ENCODE measurements at regions not wholly inside any gene's neighbourhood (a gene's known extent, or its start where the extent isn't known, plus 50 kb on each side); places are given as distances from the start of the nearest gene placed in this dataset.
A peak's percentile ranks its signal among the peaks of the same experiment; 100 is the strongest.

DNA sequence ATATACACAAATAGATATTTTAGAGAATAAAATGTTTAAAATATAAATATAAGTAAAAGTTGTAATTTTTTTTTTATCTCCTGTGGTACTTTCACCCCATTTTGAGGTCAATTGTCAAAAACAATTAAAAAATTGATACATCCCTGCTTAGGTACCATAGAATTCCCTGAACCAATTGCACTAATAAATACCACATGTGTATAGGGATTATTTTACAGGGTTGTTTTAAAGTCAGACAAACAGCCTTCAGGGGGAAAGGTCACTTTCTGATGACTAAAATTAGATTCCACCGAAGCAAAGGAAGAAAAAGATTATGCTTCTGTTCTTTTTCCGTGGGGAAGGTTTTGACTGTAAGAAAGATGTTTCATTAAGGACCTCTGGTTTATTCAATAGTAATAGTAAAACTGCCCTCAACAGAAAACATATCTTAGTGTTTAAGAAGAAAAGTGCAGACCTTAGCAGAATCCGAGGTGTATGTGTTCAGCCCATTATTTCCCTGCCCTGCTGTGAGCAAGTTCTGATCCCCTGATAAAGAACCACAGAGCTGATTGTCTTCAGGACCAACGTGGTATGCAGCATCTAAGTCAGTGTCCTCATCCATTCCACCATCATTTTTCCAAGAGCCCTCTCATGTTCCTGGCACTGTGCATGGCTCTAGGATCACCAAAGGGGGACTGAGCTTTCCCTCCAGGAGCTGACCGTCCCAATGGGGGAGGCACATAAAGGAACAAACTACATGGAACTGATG is 132.9 kb upstream of the IL12A start:
- DNase-seq (ENCODE audit: low read depth, low spot score), result no peak

DNA sequence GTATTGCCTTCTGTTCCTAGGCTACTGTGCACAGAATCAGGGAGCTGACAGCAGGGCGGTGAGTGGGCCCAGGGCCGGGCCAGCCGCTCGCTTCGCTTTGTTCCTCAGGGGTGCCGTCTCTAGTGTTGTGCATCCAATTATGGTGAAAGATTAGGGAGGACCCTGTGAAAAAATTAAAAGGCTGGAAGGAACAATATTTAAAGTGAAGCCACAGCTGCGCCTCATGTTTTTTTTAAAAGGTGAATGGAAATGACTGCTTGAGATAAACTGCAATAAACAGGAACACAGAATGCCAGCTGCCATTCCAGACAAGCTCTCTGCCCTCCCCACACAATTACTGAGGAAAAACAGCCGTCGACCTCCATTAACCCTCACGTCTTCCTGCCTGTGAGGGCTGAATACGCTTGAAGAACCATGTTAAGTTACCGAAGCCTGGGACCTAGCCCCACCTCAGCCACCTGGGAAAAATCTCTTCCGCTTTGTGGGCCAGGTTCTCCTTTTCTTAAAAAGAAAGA is 132.0 kb upstream of the IL12A start:
- DNase-seq (ENCODE audit: low read depth, low spot score), result peak; percentile 70

DNA sequence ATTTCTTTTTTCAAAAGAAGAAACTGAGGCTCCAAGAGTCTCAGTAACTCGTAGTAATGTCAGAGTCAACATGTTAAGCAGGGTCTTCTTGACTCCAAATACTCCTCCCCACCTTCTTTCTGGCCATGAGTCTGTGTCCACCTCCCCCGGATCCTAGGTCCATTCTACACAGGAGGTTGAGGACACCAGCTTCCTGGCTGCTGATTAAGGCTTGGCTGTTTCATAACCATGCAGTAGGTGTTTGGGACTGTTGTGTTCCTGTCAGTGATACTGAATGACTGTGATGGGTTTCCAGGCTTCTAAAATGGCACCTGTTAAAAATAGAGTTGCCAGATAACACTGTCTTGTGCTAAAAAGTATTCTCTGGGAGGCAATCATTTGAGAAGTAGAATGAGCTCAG is 130.8 kb upstream of the IL12A start:
- no peak for DNase-seq (ENCODE audit: low read depth, low spot score)

DNA sequence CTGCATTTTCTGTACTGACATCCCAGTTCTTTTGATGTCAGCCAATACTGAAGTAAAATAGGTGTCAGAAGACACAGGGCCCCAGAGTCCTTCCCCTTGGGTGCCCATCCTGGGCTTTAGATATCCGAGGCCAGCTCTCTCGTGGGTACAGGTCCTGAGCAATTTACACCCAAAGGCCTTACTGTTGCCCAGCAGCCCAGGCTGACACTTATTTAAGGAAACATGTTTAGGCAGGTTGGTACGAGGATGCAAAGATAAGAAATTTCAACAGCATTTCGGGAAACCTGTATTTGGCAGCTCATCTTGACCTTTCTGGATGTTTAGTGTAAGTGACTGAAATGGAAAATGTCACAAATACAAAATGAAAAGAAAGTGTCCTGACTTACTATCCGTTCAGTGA is 130.0 kb upstream of the IL12A start:
- DNase-seq (ENCODE audit: low read depth, low spot score), result no peak

DNA sequence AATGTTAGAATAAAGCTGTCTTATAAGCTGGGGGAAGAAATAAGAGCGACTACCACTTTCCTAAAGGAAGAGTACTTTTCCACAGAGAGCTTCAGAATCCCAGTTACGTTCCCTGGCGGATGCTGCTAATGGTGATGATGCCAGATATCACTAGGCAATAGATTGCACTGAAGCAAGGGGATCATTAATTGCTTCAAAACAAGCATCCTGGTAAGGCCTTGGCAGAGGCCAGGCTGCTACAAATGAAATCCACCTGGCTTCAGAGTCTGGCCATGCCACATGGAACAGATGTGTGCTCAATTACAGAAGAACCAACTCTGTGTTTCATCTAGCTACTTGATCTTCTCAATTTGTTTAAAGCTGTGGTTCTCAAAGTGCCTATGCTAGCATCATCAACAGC is 129.2 kb upstream of the IL12A start:
- DNase-seq (ENCODE audit: low read depth, low spot score), result no peak

DNA sequence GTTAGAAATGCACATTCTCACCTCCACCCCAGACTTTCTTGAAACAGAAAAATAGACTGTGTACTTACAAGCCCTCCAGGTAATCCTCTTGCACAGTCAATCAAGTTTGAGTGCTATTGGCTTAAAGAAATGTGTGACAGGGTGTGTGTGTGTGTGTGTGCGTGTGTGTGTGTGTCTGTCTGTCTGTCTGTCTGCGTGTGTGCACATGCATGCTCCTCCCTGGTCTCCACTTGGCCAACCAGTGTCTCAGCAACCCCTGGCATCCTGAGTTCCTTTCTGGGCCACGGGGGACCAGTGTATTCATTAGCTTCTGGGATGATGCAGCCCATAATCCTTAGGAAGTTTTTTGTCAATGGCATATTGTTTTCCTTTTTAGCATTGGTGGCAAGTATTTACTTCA is 128.8 kb upstream of the IL12A start:
- DNase-seq (ENCODE audit: low read depth, low spot score), result no peak

DNA sequence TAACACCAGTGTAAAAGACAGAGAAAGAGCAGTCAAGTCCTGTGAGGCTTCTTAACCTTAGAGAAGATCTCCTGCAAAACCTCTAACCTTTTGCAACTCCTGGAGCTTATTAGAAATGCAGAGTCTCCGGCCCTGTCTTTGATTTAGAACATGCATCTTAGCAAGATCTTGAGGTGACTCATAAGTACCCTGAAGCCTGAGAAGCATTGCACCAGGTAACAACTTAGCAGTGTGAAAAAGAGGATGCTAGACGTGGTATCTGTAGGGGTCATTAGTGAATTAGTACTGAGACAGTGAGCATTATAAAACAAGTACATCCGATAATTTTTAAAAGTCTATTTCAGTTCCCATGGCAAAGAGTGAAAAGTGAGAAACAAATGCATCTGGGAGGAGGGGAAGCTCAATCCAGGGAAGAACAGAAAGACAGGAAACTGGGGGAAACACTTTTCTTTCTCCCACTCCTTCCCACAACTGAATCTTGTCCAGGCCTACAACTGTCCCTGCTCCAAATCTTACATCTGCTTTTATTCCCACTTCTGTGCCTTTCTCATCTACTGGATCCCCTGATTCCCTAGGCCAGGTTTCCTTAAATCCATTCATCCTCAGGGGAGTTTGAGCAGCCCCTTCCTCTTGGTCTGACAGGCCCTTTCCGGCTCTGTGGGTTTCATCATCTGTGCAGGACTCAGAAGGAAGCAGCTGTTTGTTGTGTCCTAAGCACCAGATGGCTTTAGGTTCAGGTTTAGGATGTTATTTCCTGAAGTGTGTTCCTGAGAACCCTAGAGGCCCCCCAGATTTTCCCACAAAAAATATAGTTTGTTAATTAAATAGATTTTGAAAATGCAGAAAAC is 128.1 kb upstream of the IL12A start:
- DNase-seq (ENCODE audit: low read depth, low spot score), result peak; percentile 64

DNA sequence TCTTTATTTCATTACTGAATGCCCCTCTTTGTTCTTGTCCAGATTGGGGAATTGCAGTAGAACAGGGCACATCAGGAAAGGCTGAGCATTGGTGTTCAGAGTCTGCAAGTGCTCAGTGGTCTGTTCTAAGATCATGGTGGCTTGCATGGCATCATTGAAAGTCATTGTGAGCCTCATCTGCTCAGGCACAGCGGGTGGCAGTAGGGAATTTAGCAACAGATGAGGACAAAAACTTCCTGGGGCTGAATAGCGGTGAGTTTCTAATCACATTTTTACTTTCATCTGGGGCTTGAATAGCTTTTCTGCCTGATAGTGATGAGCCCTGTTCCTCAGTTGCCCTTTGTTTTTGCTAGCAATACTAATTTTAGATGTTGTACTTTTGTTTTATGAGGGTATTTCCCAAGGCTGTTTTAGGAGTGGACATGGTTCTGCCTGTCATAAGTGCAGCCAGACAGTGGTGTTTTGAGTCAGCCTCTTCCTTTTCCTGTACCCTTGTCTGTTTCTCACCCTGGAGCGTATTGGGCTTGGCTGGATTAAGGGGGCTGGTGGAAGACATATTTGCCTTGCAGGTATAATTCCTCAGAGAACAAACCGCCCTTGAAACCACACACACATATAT is 127.2 kb upstream of the IL12A start:
- DNase-seq (ENCODE audit: low read depth, low spot score), result no peak

DNA sequence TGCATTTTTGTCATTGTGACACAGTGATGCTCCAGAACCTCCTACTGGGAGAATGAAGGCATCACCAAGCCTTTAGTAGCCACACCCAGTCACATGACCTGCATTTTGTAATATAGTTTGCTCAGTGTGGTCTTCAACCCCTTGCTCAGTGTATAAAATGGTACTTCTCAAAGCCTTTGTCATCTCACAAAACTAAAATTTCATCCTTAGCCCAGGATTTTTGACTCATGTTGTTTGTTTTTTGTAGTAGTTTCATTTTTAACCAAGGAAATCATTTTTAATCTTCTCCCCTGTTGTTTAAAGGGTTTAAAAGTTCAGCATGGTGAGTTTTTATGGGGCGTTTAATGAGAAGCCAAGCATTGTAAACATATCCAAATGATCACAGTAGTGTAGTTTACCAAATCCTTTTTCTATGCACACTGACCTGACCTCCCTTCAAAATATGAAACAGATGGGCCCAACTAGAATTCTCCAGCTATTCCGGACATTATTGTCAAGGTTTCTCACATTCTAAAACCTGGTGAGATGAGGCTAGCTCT is 123.5 kb upstream of the IL12A start:
- no peak for DNase-seq (ENCODE audit: low read depth, low spot score)

DNA sequence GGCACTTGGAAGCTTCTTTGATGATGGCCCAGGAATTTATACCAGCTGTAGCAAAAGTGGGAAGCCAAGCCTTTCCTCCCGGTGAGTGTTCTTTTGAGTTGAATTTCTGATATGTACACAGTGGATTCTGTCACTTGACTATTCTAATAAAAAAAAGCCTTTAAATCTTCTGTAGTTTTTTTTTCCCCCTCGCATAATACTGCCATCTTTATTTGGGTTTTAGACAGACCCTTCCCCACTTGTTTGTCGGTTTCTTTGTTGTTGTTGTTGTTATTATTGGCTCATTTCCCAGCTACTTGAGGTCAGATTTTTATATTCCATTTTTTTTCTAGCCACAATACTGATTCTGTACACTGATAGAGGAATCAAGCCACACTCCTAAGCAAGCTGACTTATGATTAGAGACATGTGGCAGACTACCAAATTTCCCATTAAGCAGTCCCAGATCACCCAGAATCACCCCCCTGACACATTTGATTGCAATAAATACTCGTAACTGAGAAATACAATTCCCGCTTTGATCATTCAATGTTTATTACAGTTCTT is 122.4 kb upstream of the IL12A start:
- no peak for DNase-seq (ENCODE audit: low read depth, low spot score)

DNA sequence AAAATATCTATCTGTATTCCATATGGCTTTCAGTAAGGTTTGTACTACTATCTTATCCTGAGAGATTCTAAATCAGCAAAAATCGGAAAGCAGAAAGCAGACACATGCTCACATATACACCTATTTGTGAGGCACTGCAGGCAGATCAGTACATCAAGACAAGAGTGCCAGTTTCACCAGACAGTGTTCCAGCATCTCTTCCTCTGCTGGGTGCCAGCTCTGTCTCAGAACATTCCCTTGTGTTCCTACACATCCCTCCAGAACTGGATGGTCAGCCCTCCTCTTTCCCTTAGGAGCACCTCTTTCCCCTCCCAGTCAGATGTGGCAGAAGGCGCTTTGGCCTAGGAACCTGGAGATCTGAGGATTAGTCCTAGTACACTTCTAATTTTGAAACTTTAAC is 121.3 kb upstream of the IL12A start:
- no peak for DNase-seq (ENCODE audit: low read depth, low spot score)

DNA sequence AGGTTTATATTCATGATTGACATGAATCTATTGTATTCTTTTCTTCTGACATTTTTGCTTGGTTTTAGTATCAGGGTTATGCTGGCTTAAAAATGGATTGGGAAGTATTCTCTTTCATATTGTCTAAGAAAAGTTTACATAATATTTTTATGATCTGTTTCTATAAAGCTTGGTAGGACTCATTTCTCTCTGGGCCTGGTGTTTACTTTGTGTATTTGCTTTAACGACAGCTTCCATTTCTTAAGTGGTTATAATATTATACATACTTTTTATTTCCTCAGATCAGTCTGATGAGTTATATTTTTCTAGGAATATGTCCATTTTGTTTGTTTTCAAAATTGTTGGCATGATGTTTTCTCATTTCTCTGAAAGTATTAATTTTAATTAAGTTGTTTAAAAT is 117.9 kb upstream of the IL12A start:
- no peak for DNase-seq (ENCODE audit: low read depth, low spot score)

DNA sequence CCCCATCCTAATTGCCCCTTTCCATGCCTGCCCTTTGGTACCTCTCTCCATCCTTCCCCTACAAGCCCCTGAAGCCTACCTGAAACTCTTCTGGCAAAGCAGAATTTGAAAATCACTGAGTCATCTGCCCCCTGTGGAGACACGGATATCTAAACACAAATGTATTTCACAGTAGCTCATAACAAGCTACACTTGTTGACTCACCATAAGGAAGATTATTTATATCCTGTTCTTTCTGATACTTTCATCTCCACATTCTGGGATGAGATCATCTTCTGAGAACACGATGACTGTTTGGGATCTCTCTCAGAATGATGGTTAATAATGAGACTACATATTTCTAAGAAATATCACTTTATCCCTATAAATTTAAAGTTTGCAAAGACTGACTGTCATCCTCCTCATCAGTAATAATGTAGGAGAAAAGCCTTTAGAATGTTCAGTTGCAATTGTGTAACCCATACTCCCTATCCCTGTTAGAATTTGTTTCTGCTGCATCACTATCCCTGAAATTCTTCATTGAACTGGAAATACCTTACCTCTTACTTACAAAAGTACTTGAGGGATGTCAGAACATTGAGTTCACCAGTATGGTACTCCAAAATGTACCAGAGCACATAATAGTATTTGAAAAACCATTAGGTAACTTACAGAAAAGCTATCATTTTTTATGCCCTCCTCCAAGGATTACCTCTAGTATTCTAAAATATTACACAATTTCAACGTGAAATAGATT is 116.1 kb upstream of the IL12A start:
- DNase-seq (ENCODE audit: low read depth, low spot score), result peak; percentile 70

DNA sequence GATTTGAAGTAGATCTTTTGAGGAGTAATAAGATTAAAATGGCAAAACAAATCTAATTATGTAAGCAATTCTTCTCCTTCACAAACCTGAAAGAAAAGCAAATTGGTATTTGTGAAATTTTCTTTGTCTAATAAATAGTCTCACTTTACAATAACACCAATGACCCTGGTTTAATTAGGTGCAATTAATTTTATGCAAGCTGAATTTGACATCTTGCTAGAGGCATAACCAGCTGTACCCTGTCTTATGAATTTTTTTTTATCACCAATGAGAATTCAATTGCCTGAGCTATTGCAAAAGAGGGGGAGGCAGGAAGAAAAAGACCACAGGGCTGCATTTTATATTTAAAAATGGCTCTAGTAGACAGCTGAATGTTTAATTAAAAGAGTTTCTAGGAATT is 113.5 kb upstream of the IL12A start:
- DNase-seq (ENCODE audit: low read depth, low spot score), result no peak

DNA sequence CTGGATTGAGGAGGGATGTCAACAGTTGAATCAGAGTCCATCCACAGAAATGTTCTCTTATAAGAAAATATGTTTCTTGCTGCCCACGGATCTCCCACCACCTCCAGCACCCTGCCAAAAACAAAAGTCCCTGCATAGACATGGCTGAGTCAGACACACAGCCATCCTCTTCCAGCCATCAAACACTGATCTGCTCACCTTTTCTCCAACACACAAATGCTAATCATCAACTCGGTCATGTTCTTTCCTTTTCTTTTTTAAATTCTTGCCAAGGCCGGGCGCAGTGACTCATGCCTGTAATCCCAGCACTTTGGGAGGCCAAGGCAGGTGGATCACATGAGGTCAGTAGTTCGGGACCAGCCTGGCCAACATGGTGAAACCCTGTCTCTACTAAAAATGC is 110.7 kb upstream of the IL12A start:
- no peak for DNase-seq (ENCODE audit: low read depth, low spot score)

DNA sequence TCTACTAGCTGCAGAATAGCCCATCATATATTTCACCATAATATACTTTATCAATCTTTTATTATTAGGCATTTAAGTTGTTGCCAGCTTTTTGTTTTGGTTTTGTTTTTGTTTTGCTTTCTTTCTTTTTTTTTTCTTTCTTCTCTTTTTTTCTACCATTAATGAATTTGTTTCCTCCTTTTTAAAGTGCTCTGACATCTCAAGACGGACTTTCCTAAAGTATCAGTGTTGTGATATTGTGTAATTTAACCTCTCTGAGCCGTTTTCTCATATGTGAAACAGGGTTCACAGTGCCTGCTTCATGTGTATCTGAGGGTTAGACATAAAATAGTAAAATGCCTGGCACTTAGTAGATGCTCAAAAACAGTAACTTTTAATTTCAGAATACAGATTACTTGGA is 109.5 kb upstream of the IL12A start:
- no peak for DNase-seq (ENCODE audit: low read depth, low spot score)

DNA sequence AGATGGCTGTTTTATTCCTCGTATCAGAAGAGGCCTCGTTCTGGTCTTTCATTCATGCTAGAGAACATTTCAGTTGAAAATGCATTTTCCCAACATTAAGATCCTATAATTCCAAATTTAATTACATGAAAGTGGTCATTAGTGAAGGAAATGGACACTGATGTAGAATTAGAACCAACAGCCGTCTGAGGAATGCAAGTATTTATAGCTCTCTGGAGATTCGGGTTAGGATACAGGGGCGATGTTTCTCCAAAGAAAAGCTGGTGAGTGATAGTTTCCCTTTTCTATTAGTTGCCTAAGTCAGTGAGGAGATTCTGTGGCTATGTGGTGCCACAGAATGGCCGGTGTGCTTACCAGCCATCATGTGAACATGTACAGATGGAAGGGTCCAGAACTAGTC is 109.0 kb upstream of the IL12A start:
- no peak for DNase-seq (ENCODE audit: low read depth, low spot score)

DNA sequence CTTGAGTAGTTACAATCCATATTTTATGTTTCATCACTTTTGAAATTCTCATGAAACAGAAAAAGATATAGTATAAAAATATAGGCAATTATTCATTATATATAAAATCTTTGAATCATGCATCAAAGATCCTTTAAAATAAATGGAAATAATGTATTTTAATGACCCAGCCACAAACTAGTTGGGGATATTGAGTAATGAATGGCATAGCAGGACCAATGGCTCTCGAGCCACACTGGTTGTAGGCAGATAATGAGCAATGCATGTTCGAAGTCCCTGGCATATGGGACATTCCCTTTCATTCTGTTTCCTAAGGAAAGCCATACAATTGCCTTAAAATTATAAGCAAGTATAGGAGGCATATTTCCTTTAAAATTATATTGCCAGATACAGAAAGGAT is 107.4 kb upstream of the IL12A start:
- DNase-seq (ENCODE audit: low read depth, low spot score), result no peak

DNA sequence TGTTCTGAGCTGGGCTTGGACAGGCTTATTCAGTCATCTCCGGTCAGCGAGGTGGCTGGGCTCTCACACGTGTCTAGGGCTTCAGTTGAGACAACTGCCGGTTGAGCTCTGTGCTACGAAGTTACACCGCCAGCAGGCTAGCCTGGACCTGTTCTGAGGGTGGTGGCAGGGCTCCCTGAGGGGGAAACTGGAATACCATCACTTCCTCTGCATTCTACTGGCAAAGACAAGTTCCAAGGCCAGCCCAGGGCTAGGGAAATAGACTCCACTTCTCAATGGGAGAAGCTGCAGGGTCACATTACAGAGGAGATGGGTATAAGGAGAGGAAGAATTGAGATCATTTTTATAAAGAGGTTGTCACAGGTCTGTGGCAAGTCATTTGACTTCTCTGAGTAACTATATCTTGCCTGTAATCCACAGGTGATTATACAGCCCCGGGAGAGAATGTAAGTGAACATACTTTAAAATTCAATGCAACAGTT is 106.8 kb upstream of the IL12A start:
- peak; percentile 52 for DNase-seq (ENCODE audit: low read depth, low spot score)

DNA sequence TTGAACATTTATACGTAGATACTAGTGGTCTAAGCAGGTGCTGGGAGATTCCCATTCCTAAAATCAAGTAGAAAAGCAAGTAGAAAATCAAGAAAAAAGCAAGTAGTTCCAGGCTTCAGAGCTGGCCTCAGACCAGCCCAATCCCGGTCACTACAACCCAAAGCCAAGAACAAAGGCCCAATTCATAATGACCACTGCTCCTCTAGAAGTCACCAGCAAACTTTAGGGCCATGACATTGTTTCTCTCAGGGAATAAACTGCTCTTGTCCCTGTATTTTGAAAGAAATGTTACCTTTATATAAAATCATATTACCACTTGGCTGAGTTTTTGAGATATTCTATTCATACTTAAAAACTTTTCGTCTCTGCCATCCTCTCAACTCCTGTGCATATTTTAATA is 106.3 kb upstream of the IL12A start:
- no peak for DNase-seq (ENCODE audit: low read depth, low spot score)
